OCI-LY1 (cell line): ENCODE measurements at regions not wholly inside any gene's neighbourhood (a gene's known extent, or its start where the extent isn't known, plus 50 kb on each side); places are given as distances from the start of the nearest gene placed in this dataset.

Experiments used
- H2AFZ ChIP-seq: fragments of 200-600 bp; sonication (generic), shearing (Covaris generic); 2 replicates; pipeline ENCODE4 v1.6.0; 2014; ENCODE audit warnings: antibody characterized with exemption, mild to moderate bottlenecking, low read length
- H3F3A ChIP-seq: fragments of 200-600 bp; sonication (generic), shearing (Covaris generic); 2 replicates; pipeline ENCODE4 v1.6.0; 2014; ENCODE audit warnings: mild to moderate bottlenecking, antibody characterized with exemption, low read length, moderate library complexity; ENCODE audit not compliant: insufficient read depth
- H3K27ac ChIP-seq: fragments of 200-600 bp; sonication (generic); 2 replicates; pipeline ENCODE4 v1.5.1; 2014; ENCODE audit warnings: low read length, mixed run types, mild to moderate bottlenecking, low read depth; ENCODE audit not compliant: poor library complexity, severe bottlenecking
- H3K27me3 ChIP-seq: fragments of 200-600 bp; sonication (generic); 2 replicates; pipeline ENCODE4 v1.6.0; 2014; ENCODE audit warnings: antibody characterized with exemption, mild to moderate bottlenecking, low read length, moderate library complexity; ENCODE audit not compliant: insufficient read depth
- H3K36me3 ChIP-seq: fragments of 200-600 bp; sonication (generic); 2 replicates; pipeline ENCODE4 v1.6.1; 2014; ENCODE audit warnings: mild to moderate bottlenecking, antibody characterized with exemption, low read length, moderate library complexity, mixed read lengths; ENCODE audit not compliant: insufficient read depth
- H3K4me1 ChIP-seq: fragments of 200-600 bp; sonication (generic); 2 replicates; pipeline ENCODE4 v1.5.1; 2014; ENCODE audit warnings: mild to moderate bottlenecking, low read length, moderate library complexity; ENCODE audit not compliant: insufficient read depth, severe bottlenecking
- H3K4me2 ChIP-seq: fragments of 200-600 bp; sonication (generic), shearing (Covaris generic); 2 replicates; pipeline ENCODE4 v1.6.1; 2014; ENCODE audit warnings: low read length
- H3K4me3 ChIP-seq: fragments of 200-600 bp; sonication (generic); 2 replicates; pipeline ENCODE4 v1.5.1; 2014; ENCODE audit warnings: low read length, low read depth, mild to moderate bottlenecking, mixed read lengths; ENCODE audit not compliant: poor library complexity, severe bottlenecking
- H3K79me2 ChIP-seq: fragments of 200-600 bp; shearing (Covaris generic); 2 replicates; pipeline ENCODE4 v1.6.1; 2016; ENCODE audit warnings: mixed run types, low read length, mixed read lengths; ENCODE audit not compliant: insufficient read depth
- H3K9ac ChIP-seq: fragments of 200-600 bp; sonication (generic), shearing (Covaris generic); 2 replicates; pipeline ENCODE4 v1.6.1; 2014; ENCODE audit warnings: mild to moderate bottlenecking, low read length, mixed read lengths
- H3K9me2 ChIP-seq: fragments of 200-600 bp; sonication (generic), shearing (Covaris generic); 2 replicates; pipeline ENCODE4 v1.6.1; 2014; ENCODE audit warnings: low read depth, mild to moderate bottlenecking, low read length, mixed read lengths
- H3K9me3 ChIP-seq: fragments of 200-600 bp; shearing (Covaris generic); 2 replicates; pipeline ENCODE4 v1.6.1; 2014; ENCODE audit warnings: low read length, mixed read lengths
- H4K20me1 ChIP-seq: fragments of 200-600 bp; sonication (generic), shearing (Covaris generic); 2 replicates; pipeline ENCODE4 v1.6.0; 2016; ENCODE audit warnings: mild to moderate bottlenecking, low read length; ENCODE audit not compliant: insufficient read depth
- EZH2 ChIP-seq: fragments of 200-600 bp; sonication (generic), shearing (Covaris generic); IDR thresholded peaks from 2 replicates; pipeline ENCODE4 v1.8.0; 2017; ENCODE audit warnings: borderline replicate concordance, mixed run types, mild to moderate bottlenecking, antibody characterized with exemption, low read length, moderate library complexity, mixed read lengths
- TF ChIP-seq, protein P1 (sequence below): fragments of 200-600 bp; sonication (generic), shearing (Covaris generic); IDR thresholded peaks from 2 replicates; pipeline ENCODE4 v1.5.1; 2017; ENCODE audit warnings: mild to moderate bottlenecking, antibody characterized with exemption, low read length, moderate library complexity, mixed read lengths

DNA sequence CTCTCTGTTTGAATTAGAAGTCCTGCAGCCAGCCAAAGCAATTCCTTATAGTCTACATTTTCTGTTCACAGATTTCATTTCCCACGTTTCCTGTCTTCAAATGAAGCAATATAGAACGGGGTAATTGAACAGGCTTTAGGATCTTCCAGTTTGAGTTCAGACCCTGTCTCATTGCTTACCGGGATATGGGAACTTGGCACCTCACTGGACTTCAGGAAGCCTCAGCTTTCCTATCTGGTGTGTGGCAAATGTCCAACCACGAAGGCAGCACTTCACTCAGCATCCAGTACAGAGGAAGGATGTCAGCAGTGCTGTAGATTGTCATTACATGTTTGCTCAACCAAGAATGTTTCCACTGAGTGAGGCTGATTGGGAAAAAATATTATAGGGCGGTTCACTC is 271.1 kb upstream of the ZFP42 start:
- H3K27ac ChIP-seq: no peak overlapping the region

DNA sequence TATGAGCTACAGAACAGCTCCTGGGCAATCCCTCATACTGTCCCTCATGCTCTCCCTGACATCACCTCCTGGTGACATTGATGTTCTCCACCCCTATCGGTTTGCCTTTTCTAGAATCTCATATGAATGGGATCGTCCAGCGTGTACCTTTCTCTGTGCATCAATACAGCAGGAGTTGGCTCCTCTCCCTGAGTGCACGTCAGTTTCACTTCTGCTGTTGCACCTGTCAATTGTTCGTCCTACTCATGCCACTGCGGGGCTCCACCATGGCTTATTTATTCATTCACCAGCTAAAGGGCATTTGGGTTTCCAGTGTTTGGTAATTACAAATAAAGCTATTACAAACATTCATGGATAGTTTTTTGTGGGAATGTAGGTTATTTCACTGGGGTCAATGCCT is 269.1 kb upstream of the ZFP42 start:
- TF ChIP-seq, protein P1, sequence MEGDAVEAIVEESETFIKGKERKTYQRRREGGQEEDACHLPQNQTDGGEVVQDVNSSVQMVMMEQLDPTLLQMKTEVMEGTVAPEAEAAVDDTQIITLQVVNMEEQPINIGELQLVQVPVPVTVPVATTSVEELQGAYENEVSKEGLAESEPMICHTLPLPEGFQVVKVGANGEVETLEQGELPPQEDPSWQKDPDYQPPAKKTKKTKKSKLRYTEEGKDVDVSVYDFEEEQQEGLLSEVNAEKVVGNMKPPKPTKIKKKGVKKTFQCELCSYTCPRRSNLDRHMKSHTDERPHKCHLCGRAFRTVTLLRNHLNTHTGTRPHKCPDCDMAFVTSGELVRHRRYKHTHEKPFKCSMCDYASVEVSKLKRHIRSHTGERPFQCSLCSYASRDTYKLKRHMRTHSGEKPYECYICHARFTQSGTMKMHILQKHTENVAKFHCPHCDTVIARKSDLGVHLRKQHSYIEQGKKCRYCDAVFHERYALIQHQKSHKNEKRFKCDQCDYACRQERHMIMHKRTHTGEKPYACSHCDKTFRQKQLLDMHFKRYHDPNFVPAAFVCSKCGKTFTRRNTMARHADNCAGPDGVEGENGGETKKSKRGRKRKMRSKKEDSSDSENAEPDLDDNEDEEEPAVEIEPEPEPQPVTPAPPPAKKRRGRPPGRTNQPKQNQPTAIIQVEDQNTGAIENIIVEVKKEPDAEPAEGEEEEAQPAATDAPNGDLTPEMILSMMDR: peak; percentile 30; the same call in 1 of the 2 replicates
- no peak for TF ChIP-seq EZH2
- no peak overlapping the region for H2AFZ ChIP-seq

More for the DNA sequence above, 271.1 kb upstream of the ZFP42 start:
- no peaks in the 10 kb centered on the region for H4K20me1 ChIP-seq
- H3K4me3 ChIP-seq: no peak overlapping the region
- no peaks in the 10 kb centered on the region for H3F3A ChIP-seq
- no peaks in the 10 kb centered on the region for H3K9me2 ChIP-seq
- no peaks in the 10 kb centered on the region for H3K27me3 ChIP-seq
- H2AFZ ChIP-seq: peak overlapping the region; percentile 40; the same call in 1 of the 2 replicates
- H3K36me3 ChIP-seq: no peaks in the 10 kb centered on the region
- TF ChIP-seq, protein P1: no peak
- H3K79me2 ChIP-seq: no peaks in the 10 kb centered on the region
- no peak overlapping the region for H3K4me2 ChIP-seq
- no peaks in the 10 kb centered on the region for H3K9me3 ChIP-seq
- peaks cover 25% of the 10 kb centered on the region for H3K4me1 ChIP-seq
- H3K9ac ChIP-seq: no peak overlapping the region

DNA sequence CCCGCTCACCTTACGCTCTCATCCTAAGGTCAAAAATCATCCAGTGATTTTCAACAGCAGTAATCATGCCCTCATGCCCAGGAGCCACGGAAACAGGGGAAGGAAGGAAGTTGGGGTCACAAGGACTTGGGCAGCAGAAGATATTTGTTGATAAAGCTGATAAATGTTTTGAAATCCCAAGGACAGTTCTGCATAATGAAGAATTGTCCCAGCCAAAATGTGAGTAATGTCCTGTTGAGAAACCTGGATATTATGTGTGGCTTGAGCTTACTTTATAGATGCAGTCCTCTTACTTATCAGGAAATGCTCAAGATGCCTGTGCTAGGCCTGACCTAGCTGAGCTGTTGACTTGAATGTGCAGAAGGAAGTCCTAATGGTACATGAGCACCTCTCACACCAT is 263.0 kb upstream of the ZFP42 start:
- Histone ChIP-seq H4K20me1 (no peaks in the 10 kb centered on the region), H3K79me2 (no peaks in the 10 kb centered on the region), H3K9me2 (no peaks in the 10 kb centered on the region), H3K4me1 (no peaks in the 10 kb centered on the region), H3F3A (no peaks in the 10 kb centered on the region), H3K27me3 (no peaks in the 10 kb centered on the region), H3K9ac (no peak overlapping the region), H3K36me3 (no peaks in the 10 kb centered on the region), H3K27ac (no peak overlapping the region), H3K4me3 (no peak overlapping the region), H2AFZ (no peak overlapping the region), H3K4me2 (no peak overlapping the region), H3K9me3 (peaks cover 5% of the 10 kb centered on the region; the same call in 1 of the 2 replicates)
- TF ChIP-seq EZH2: no peak
- TF ChIP-seq, protein P1: no peak

More for the DNA sequence above, 269.1 kb upstream of the ZFP42 start:
- Histone ChIP-seq H3K4me1 (peaks cover 25% of the 10 kb centered on the region), H4K20me1 (no peaks in the 10 kb centered on the region), H3K4me2 (peak overlapping the region; percentile 10; the same call in 1 of the 2 replicates), H3K4me3 (no peak overlapping the region), H3K27me3 (no peaks in the 10 kb centered on the region), H3F3A (no peaks in the 10 kb centered on the region), H3K27ac (peak overlapping the region; percentile 10), H3K9ac (no peak overlapping the region), H3K79me2 (no peaks in the 10 kb centered on the region), H3K9me2 (no peaks in the 10 kb centered on the region), H3K36me3 (no peaks in the 10 kb centered on the region), H3K9me3 (peaks cover 5% of the 10 kb centered on the region; the same call in 1 of the 2 replicates)
